K562 (cell line): ENCODE measurements at regions not wholly inside any gene's neighbourhood (a gene's known extent, or its start where the extent isn't known, plus 50 kb on each side); places are given as distances from the start of the nearest gene placed in this dataset.

Source experiments
- ATF3 ChIP-seq, 2 experiments: fragments of 450-650 bp in 1 of 2; sonication (generic) in 1 of 2; formaldehyde crosslinking in 1 of 2; IDR thresholded peaks in 1 of 2; conservative IDR thresholded peaks in 1 of 2; 2 replicates each; pipeline versions ENCODE4 v1.6.1 to v1.8.1; 2016 to 2023; ENCODE audit warnings: mild to moderate bottlenecking in 2 of 2, moderate library complexity in 2 of 2, inconsistent platforms in 1 of 2, missing genetic modification reagents in 1 of 2
- CTCF ChIP-seq, 3 experiments: IDR thresholded peaks in 2 of 3; conservative IDR thresholded peaks in 1 of 3; 2 replicates each; pipeline ENCODE4 v1.5.1; 2011 to 2012; ENCODE audit warnings: low read length in 3 of 3, mild to moderate bottlenecking in 3 of 3, control low read depth in 2 of 3, improper control_type of control experiment in 1 of 3, inconsistent platforms in 1 of 3, low read depth in 1 of 3, mixed read lengths in 1 of 3, moderate library complexity in 1 of 3; ENCODE audit not compliant: insufficient read depth in 2 of 3
- EP300 ChIP-seq: IDR thresholded peaks from 2 replicates; pipeline ENCODE4 v1.6.1; 2012; ENCODE audit warnings: low read length, improper control_type of control experiment
- PRPF4 ChIP-seq: fragments of 200-400 bp; formaldehyde crosslinking; IDR thresholded peaks from one replicate; pipeline ENCODE4 v1.6.1; 2017; ENCODE audit warnings: low read length, low read depth, mild to moderate bottlenecking; ENCODE audit not compliant: insufficient read depth, poor library complexity, severe bottlenecking
- SMARCA5 ChIP-seq: fragments of 450-650 bp; IDR thresholded peaks from 2 replicates; pipeline ENCODE4 v1.6.1; 2016
- ZZZ3 ChIP-seq: fragments of 450-650 bp; IDR thresholded peaks from 2 replicates; pipeline ENCODE4 v1.6.1; 2016; ENCODE audit warnings: antibody characterized with exemption, mild to moderate bottlenecking, moderate library complexity

- TF ChIP-seq SMARCA5: no peak
- TF ChIP-seq ZZZ3: no peak
- no peak for TF ChIP-seq EP300
- TF ChIP-seq CTCF (IDR thresholded peaks at IDR 0.05 in 2 of 3, conservative IDR thresholded peaks at IDR 0.05 in 1 of 3; ENCODE audit: insufficient read depth in 2 of 3, low read depth in 1 of 3, low read length in 3 of 3): peak in 1 of 3 experiments; percentile 30; a peak in 1 of 6 replicates
- TF ChIP-seq PRPF4: no peak
- TF ChIP-seq ATF3 (IDR thresholded peaks at IDR 0.05): no peak
- no peak for TF ChIP-seq ATF3 (CRISPR knock-in tag; conservative IDR thresholded peaks at IDR 0.05)
Measured at GRCh38 chr19:30884146-30884812, 465.0 kb downstream of the TSHZ3 start.
